ENCODE measurements at regions not wholly inside any gene's neighbourhood (a gene's known extent, or its start where the extent isn't known, plus 50 kb on each side); places are given as distances from the start of the nearest gene placed in this dataset.
A peak's percentile ranks its signal among the peaks of the same experiment; 100 is the strongest.

- no peaks in the 10 kb centered on the region for H3K36me3 ChIP-seq
- H3K4me3 ChIP-seq = no peak overlapping the region
- no peaks in the 10 kb centered on the region for H3K9me3 ChIP-seq
- H3K27me3 ChIP-seq = no peaks in the 10 kb centered on the region
- no peak for DNase-seq
These were observed 248.7 kb downstream of the DHX15 start for GRCh38 chr4:24335616-24336015.

- Histone ChIP-seq H3K4me3 (no peak overlapping the region), H3K27me3 (no peaks in the 10 kb centered on the region), H3K36me3 (no peaks in the 10 kb centered on the region), H3K9me3 (no peaks in the 10 kb centered on the region)
- DNase-seq = no peak
These were observed 249.4 kb downstream of the DHX15 start for GRCh38 chr4:24334906-24335305.

- no peak for DNase-seq
- no peaks in the 10 kb centered on the region for H3K27me3 ChIP-seq
These were observed 253.8 kb downstream of the DHX15 start for GRCh38 chr4:24330573-24330972.

GRCh38 chr4:24330172-24330571 lies 254.2 kb downstream of the DHX15 start:
- no peaks in the 10 kb centered on the region for H3K36me3 ChIP-seq
- H3K9me3 ChIP-seq = no peaks in the 10 kb centered on the region
- peak; percentile 63 for DNase-seq
- H3K4me3 ChIP-seq = no peak overlapping the region
- H3K27me3 ChIP-seq = no peaks in the 10 kb centered on the region

More at GRCh38 chr4:24330573-24330972, 253.8 kb downstream of the DHX15 start:
- H3K36me3 ChIP-seq = no peaks in the 10 kb centered on the region
- no peaks in the 10 kb centered on the region for H3K9me3 ChIP-seq
- no peak overlapping the region for H3K4me3 ChIP-seq

GRCh38 chr4:24328711-24329110 lies 255.6 kb downstream of the DHX15 start:
- H3K27me3 ChIP-seq = no peaks in the 10 kb centered on the region
- DNase-seq = no peak
- H3K9me3 ChIP-seq = no peaks in the 10 kb centered on the region
- H3K36me3 ChIP-seq = no peaks in the 10 kb centered on the region
- H3K4me3 ChIP-seq = no peak overlapping the region

GRCh38 chr4:24328310-24328709 lies 256.0 kb downstream of the DHX15 start:
- Histone ChIP-seq H3K27me3 (no peaks in the 10 kb centered on the region), H3K36me3 (no peaks in the 10 kb centered on the region)

GRCh38 chr4:24322995-24323394 lies 261.4 kb downstream of the DHX15 start:
- H3K4me3 ChIP-seq = no peak overlapping the region
- no peaks in the 10 kb centered on the region for H3K36me3 ChIP-seq
- no peaks in the 10 kb centered on the region for H3K27me3 ChIP-seq
- DNase-seq = no peak
- no peaks in the 10 kb centered on the region for H3K9me3 ChIP-seq

More at GRCh38 chr4:24328310-24328709, 256.0 kb downstream of the DHX15 start:
- H3K9me3 ChIP-seq = no peaks in the 10 kb centered on the region
- no peak overlapping the region for H3K4me3 ChIP-seq
- no peak for DNase-seq

GRCh38 chr4:24322511-24322910 lies 261.8 kb downstream of the DHX15 start:
- H3K27me3 ChIP-seq = no peaks in the 10 kb centered on the region
- DNase-seq = peak; percentile 4
- no peaks in the 10 kb centered on the region for H3K9me3 ChIP-seq
- H3K36me3 ChIP-seq = no peaks in the 10 kb centered on the region
- no peak overlapping the region for H3K4me3 ChIP-seq

- no peak overlapping the region for H3K4me3 ChIP-seq
- H3K9me3 ChIP-seq = no peaks in the 10 kb centered on the region
- H3K27me3 ChIP-seq = no peaks in the 10 kb centered on the region
- DNase-seq = no peak
- no peaks in the 10 kb centered on the region for H3K36me3 ChIP-seq
These were observed 262.7 kb downstream of the DHX15 start for GRCh38 chr4:24321616-24322015.

GRCh38 chr4:24321131-24321530 lies 263.2 kb downstream of the DHX15 start:
- Histone ChIP-seq H3K4me3 (no peak overlapping the region), H3K36me3 (no peaks in the 10 kb centered on the region), H3K27me3 (no peaks in the 10 kb centered on the region), H3K9me3 (no peaks in the 10 kb centered on the region)
- no peak for DNase-seq

GRCh38 chr4:24319387-24319786 lies 265.0 kb downstream of the DHX15 start:
- no peaks in the 10 kb centered on the region for H3K9me3 ChIP-seq
- DNase-seq = no peak
- no peak overlapping the region for H3K4me3 ChIP-seq
- H3K36me3 ChIP-seq = no peaks in the 10 kb centered on the region
- no peaks in the 10 kb centered on the region for H3K27me3 ChIP-seq

- no peak for DNase-seq
- Histone ChIP-seq H3K9me3 (no peaks in the 10 kb centered on the region), H3K36me3 (no peaks in the 10 kb centered on the region), H3K27me3 (no peaks in the 10 kb centered on the region), H3K4me3 (no peak overlapping the region)
These were observed 269.3 kb downstream of the DHX15 start for GRCh38 chr4:24315056-24315455.

GRCh38 chr4:24312261-24312913 lies 272.0 kb downstream of the DHX15 start:
- Histone ChIP-seq H3K36me3 (no peaks in the 10 kb centered on the region), H3K9me3 (no peaks in the 10 kb centered on the region), H3K4me3 (no peak overlapping the region), H3K27me3 (no peaks in the 10 kb centered on the region)
- DNase-seq = no peak

- DNase-seq = no peak
- H3K27me3 ChIP-seq = no peaks in the 10 kb centered on the region
- no peak overlapping the region for H3K4me3 ChIP-seq
- H3K36me3 ChIP-seq = no peaks in the 10 kb centered on the region
- H3K9me3 ChIP-seq = no peaks in the 10 kb centered on the region
These were observed 280.4 kb downstream of the DHX15 start for GRCh38 chr4:24303926-24304325.

GRCh38 chr4:24298911-24299310 lies 285.4 kb downstream of the DHX15 start:
- H3K36me3 ChIP-seq = no peaks in the 10 kb centered on the region
- no peaks in the 10 kb centered on the region for H3K27me3 ChIP-seq

GRCh38 chr4:24287096-24287495 lies 297.3 kb downstream of the DHX15 start:
- no peaks in the 10 kb centered on the region for H3K27me3 ChIP-seq
- no peaks in the 10 kb centered on the region for H3K9me3 ChIP-seq
- no peak overlapping the region for H3K4me3 ChIP-seq
- no peaks in the 10 kb centered on the region for H3K36me3 ChIP-seq
- no peak for DNase-seq

More at GRCh38 chr4:24298911-24299310, 285.4 kb downstream of the DHX15 start:
- no peaks in the 10 kb centered on the region for H3K9me3 ChIP-seq
- DNase-seq = no peak
- no peak overlapping the region for H3K4me3 ChIP-seq

GRCh38 chr4:24285759-24286158 lies 298.6 kb downstream of the DHX15 start:
- DNase-seq = no peak
- H3K36me3 ChIP-seq = no peaks in the 10 kb centered on the region
- no peaks in the 10 kb centered on the region for H3K27me3 ChIP-seq
- no peak overlapping the region for H3K4me3 ChIP-seq
- H3K9me3 ChIP-seq = no peaks in the 10 kb centered on the region

GRCh38 chr4:24282446-24282845 lies 301.9 kb downstream of the DHX15 start:
- Histone ChIP-seq H3K9me3 (no peaks in the 10 kb centered on the region), H3K4me3 (no peak overlapping the region), H3K36me3 (no peaks in the 10 kb centered on the region), H3K27me3 (no peaks in the 10 kb centered on the region)
- no peak for DNase-seq
